Fibroblast of lung (primary cell): ENCODE measurements at regions not wholly inside any gene's neighbourhood (a gene's known extent, or its start where the extent isn't known, plus 50 kb on each side); places are given as distances from the start of the nearest gene placed in this dataset.

Source experiments
- DNase-seq, 2 donors: peaks; one replicate each; pipeline versions ENCODE4 v3.0.0 to v3.0.0-alpha.2; 2010; ENCODE audit warnings: low read depth in 2 of 2
- H2AFZ ChIP-seq: 2 replicates; pipeline ENCODE4 v1.5.1; 2012; ENCODE audit warnings: low read length, control low read depth, inconsistent platforms
- H3K27ac ChIP-seq: 2 replicates; pipeline ENCODE4 v1.5.1; 2011; ENCODE audit warnings: low read length, control low read depth; ENCODE audit not compliant: insufficient read depth
- H3K27me3 ChIP-seq: 2 replicates; pipeline ENCODE4 v1.5.1; 2011; ENCODE audit warnings: mild to moderate bottlenecking, low read length; ENCODE audit not compliant: control insufficient read depth, insufficient read depth
- H3K36me3 ChIP-seq: 2 replicates; pipeline ENCODE4 v1.5.1; 2011; ENCODE audit warnings: low read length; ENCODE audit not compliant: control insufficient read depth, insufficient read depth
- H3K4me1 ChIP-seq: 2 replicates; pipeline ENCODE4 v1.5.1; 2011; ENCODE audit warnings: low read length; ENCODE audit not compliant: control insufficient read depth, insufficient read depth; ENCODE audit errors: extremely low read depth
- H3K4me2 ChIP-seq: 2 replicates; pipeline ENCODE4 v1.5.1; 2011; ENCODE audit warnings: low read length, control low read depth; ENCODE audit not compliant: insufficient read depth; ENCODE audit errors: extremely low read depth
- H3K4me3 ChIP-seq, 4 experiments: fragments of 200-600 bp in 1 of 4; sonication (generic) in 1 of 4; replicated peaks in 1 of 4; 2 replicates each; pipeline ENCODE4 v1.5.1; 2011 to 2016; ENCODE audit warnings: low read length in 4 of 4, low read depth in 3 of 4, mild to moderate bottlenecking in 3 of 4, control low read depth in 2 of 4, inconsistent platforms in 1 of 4, mixed read lengths in 1 of 4; ENCODE audit not compliant: insufficient read depth in 1 of 4; ENCODE audit errors: control extremely low read depth in 1 of 4
- H3K79me2 ChIP-seq: 2 replicates; pipeline ENCODE4 v1.5.1; 2012; ENCODE audit warnings: mild to moderate bottlenecking, low read length, inconsistent platforms; ENCODE audit not compliant: control insufficient read depth, insufficient read depth
- H3K9ac ChIP-seq: 2 replicates; pipeline ENCODE4 v1.5.1; 2011; ENCODE audit warnings: mild to moderate bottlenecking, low read length, control low read depth; ENCODE audit not compliant: insufficient read depth
- H3K9me3 ChIP-seq: 2 replicates; pipeline ENCODE4 v1.5.1; 2012; ENCODE audit warnings: low read depth, low read length; ENCODE audit not compliant: control insufficient read depth, insufficient read depth
- H4K20me1 ChIP-seq: 2 replicates; pipeline ENCODE4 v1.5.1; 2011; ENCODE audit warnings: low read length; ENCODE audit not compliant: control insufficient read depth, insufficient read depth; ENCODE audit errors: extremely low read depth
- EZH2 ChIP-seq: IDR thresholded peaks from 2 replicates; pipeline ENCODE4 v1.5.1; 2012; ENCODE audit warnings: low read length, control low read depth, mild to moderate bottlenecking; ENCODE audit errors: missing control alignments
- TF ChIP-seq, protein P1 (sequence below), 2 donors: IDR thresholded peaks in 1 of 2; conservative IDR thresholded peaks in 1 of 2; 1 replicate in 1 of 2; 2 replicates in 1 of 2; pipeline ENCODE4 v1.5.1; 2011 to 2012; ENCODE audit warnings: low read length in 2 of 2, control low read depth in 1 of 2, inconsistent platforms in 1 of 2, low read depth in 1 of 2, mild to moderate bottlenecking in 1 of 2

DNA sequence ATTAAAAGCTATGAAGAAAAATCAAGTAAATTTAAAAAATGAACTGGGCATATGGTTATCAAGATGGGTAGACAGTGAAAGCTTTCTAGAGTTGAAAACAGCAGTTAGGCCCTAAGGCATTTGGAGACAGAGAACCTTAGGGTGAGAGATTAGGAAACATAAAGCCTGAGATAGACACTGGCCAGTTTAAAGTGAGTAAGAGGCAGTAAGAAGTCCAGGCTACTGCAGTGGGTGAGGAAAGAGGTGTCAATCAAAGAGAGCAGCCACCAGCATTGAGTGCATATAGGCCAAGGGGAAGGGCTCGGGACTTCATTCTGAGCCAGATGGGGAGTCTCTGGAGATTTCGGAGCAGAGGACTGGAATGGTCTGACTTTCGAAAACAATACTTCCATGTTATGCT, 1360.5 kb upstream of the ADGRL4 start:
- H3K79me2 ChIP-seq: no peaks in the 10 kb centered on the region
- no peak overlapping the region for H3K9ac ChIP-seq
- no peak overlapping the region for H3K27ac ChIP-seq
- H3K4me1 ChIP-seq: no peaks in the 10 kb centered on the region
- H3K36me3 ChIP-seq: no peaks in the 10 kb centered on the region
- TF ChIP-seq, protein P1, sequence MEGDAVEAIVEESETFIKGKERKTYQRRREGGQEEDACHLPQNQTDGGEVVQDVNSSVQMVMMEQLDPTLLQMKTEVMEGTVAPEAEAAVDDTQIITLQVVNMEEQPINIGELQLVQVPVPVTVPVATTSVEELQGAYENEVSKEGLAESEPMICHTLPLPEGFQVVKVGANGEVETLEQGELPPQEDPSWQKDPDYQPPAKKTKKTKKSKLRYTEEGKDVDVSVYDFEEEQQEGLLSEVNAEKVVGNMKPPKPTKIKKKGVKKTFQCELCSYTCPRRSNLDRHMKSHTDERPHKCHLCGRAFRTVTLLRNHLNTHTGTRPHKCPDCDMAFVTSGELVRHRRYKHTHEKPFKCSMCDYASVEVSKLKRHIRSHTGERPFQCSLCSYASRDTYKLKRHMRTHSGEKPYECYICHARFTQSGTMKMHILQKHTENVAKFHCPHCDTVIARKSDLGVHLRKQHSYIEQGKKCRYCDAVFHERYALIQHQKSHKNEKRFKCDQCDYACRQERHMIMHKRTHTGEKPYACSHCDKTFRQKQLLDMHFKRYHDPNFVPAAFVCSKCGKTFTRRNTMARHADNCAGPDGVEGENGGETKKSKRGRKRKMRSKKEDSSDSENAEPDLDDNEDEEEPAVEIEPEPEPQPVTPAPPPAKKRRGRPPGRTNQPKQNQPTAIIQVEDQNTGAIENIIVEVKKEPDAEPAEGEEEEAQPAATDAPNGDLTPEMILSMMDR (conservative IDR thresholded peaks at IDR 0.05 in 1 of 2, IDR thresholded peaks at IDR 0.05 in 1 of 2; ENCODE audit: low read depth in 1 of 2, low read length in 2 of 2): no peak
- no peak for TF ChIP-seq EZH2
- no peaks in the 10 kb centered on the region for H3K27me3 ChIP-seq
- H4K20me1 ChIP-seq: no peaks in the 10 kb centered on the region
- H3K9me3 ChIP-seq: no peaks in the 10 kb centered on the region
- H3K4me2 ChIP-seq: no peak overlapping the region
- DNase-seq: no peak
- no peak overlapping the region for H3K4me3 ChIP-seq
- H2AFZ ChIP-seq: no peak overlapping the region

DNA sequence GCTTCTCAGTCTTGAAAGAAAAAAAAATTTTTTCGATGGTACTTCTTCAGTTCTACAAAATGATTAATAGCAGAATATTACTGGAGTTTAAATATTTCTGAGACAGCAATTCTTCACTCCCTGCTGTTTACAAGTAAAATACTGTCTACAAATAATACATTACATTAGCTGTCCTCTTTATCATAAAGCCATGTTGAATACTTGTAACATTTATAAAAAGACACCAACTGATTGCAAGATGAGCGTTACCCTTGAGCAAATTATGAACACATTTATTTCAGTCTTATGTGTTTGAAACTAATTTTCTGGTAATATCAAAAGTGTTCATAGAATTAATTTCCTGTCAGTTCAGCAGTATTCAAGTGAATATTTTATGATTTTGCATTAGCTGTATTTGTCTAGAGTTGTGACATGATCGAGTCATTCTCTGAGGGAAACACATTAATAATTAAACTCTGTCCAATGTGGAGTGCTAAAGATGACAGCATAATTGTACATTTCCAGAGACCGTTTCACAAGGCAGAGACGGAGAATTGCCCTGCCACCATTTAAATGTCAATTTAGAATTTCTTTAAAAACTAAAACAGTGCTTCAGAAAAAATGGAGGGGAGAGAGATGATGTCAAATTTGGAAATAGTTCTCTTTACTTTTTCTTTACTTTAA, 1359.0 kb upstream of the ADGRL4 start:
- no peak for TF ChIP-seq EZH2
- TF ChIP-seq, protein P1 (conservative IDR thresholded peaks at IDR 0.05 in 1 of 2, IDR thresholded peaks at IDR 0.05 in 1 of 2; ENCODE audit: low read depth in 1 of 2, low read length in 2 of 2): no peak
- DNase-seq: no peak
- no peaks in the 10 kb centered on the region for H3K9me3 ChIP-seq

DNA sequence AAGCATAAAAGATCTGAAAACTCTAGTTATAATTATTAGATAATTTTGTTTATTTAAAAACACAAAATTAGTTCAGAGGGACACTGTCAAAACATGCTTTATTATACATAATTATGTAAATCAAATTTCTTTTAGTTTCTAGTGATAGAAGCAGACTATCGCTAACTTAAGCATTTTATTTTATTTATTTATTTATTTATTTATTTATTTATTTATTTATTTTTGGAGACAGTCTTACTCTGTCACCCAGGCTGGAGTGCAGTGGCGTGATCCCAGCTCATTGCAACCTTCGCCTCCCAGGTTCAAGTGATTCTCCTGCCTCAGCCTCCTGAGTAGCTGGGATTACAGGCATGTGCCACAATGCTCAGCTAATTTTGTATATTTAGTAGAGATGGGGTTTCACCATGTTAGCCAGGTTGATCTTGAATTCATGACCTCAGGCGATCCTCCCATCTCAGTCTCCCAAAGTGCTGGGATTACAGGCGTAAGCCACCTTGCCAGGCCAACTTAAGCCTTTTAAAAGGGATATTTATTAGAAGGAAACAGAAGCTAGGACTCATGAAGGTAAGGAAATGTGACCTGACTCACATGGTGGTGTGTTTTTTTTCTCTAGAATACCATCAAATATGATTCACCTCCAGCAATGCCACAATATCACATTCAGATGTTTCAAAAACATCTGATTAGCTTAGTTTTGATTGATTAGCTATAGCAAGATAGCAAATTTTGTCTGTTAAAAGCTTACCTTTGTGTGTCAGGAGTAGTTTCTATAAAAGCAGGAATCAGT, 1357.4 kb upstream of the ADGRL4 start:
- Histone ChIP-seq H3K4me3 (no peak overlapping the region), H3K9ac (no peak overlapping the region), H3K9me3 (no peaks in the 10 kb centered on the region), H3K27ac (no peak overlapping the region), H3K4me2 (no peak overlapping the region), H4K20me1 (no peaks in the 10 kb centered on the region), H3K4me1 (no peaks in the 10 kb centered on the region), H3K79me2 (no peaks in the 10 kb centered on the region), H2AFZ (no peak overlapping the region), H3K36me3 (no peaks in the 10 kb centered on the region), H3K27me3 (no peaks in the 10 kb centered on the region)
- TF ChIP-seq EZH2: no peak
- TF ChIP-seq, protein P1 (conservative IDR thresholded peaks at IDR 0.05 in 1 of 2, IDR thresholded peaks at IDR 0.05 in 1 of 2; ENCODE audit: low read depth in 1 of 2, low read length in 2 of 2): no peak
- DNase-seq: peak in 1 of 2 donors; percentile 3

More for the DNA sequence above, 1359.0 kb upstream of the ADGRL4 start:
- Histone ChIP-seq H3K36me3 (no peaks in the 10 kb centered on the region), H2AFZ (no peak overlapping the region), H3K27ac (no peak overlapping the region), H3K79me2 (no peaks in the 10 kb centered on the region), H3K4me2 (no peak overlapping the region), H3K27me3 (no peaks in the 10 kb centered on the region), H3K9ac (no peak overlapping the region), H3K4me3 (no peak overlapping the region), H4K20me1 (no peaks in the 10 kb centered on the region), H3K4me1 (no peaks in the 10 kb centered on the region)
